Gastroesophageal sphincter (tissue), 4 donors: ENCODE measurements at regions not wholly inside any gene's neighbourhood (a gene's known extent, or its start where the extent isn't known, plus 50 kb on each side); places are given as distances from the start of the nearest gene placed in this dataset.

Experiments
- ATAC-seq: fragments of 150-250 bp; one replicate; pipeline ENCODE4 v1.9.1; 2016; ENCODE audit warnings: mild to moderate bottlenecking, moderate library complexity
- H3K27ac ChIP-seq, 4 donors: fragments of 200-600 bp; sonication (generic) in 3 of 4; 1 replicate in 3 of 4; 2 replicates in 1 of 4; pipeline ENCODE4 v1.5.1; 2016 to 2019
- H3K27me3 ChIP-seq: fragments of 200-600 bp; sonication (generic); one replicate; pipeline ENCODE4 v1.5.1; 2019
- H3K36me3 ChIP-seq, 2 donors: fragments of 200-600 bp; sonication (generic); one replicate each; pipeline ENCODE4 v1.5.1; 2019; ENCODE audit warnings: control low read depth in 1 of 2
- H3K4me1 ChIP-seq, 3 donors: fragments of 200-600 bp; sonication (generic); 1 replicate in 2 of 3; 2 replicates in 1 of 3; pipeline ENCODE4 v1.5.1; 2016 to 2019; ENCODE audit warnings: control low read depth in 2 of 3
- H3K4me3 ChIP-seq, 2 donors: fragments of 200-600 bp; sonication (generic); one replicate each; pipeline ENCODE4 v1.5.1; 2019; ENCODE audit warnings: mild to moderate bottlenecking in 1 of 2, moderate library complexity in 1 of 2
- H3K9me3 ChIP-seq, 3 donors: fragments of 200-600 bp; sonication (generic); one replicate each; pipeline ENCODE4 v1.5.1; 2017 to 2019; ENCODE audit warnings: control low read depth in 2 of 3
- EP300 ChIP-seq: sonication (generic); formaldehyde crosslinking; IDR thresholded peaks from one replicate; pipeline ENCODE4 v1.6.1; 2017; ENCODE audit warnings: antibody characterized with exemption, mild to moderate bottlenecking
- POLR2A ChIP-seq, 2 donors: fragments of 450-650 bp; IDR thresholded peaks; one replicate each; pipeline ENCODE4 v1.6.1; 2017; ENCODE audit warnings: antibody characterized with exemption in 2 of 2, mild to moderate bottlenecking in 2 of 2, moderate library complexity in 1 of 2
- POLR2AphosphoS5 ChIP-seq: sonication (generic); formaldehyde crosslinking; IDR thresholded peaks from one replicate; pipeline ENCODE4 v1.6.1; 2017; ENCODE audit warnings: antibody characterized with exemption
- WGBS, 2 donors: methylation state at CpG; one replicate each; pipeline ENCODE4 v1.1.5; 2018; ENCODE audit warnings: low coverage in 1 of 2; 5-methylcytosine and 5-hydroxymethylcytosine counted together
- TF ChIP-seq, protein P1 (sequence below), 4 experiments: fragments of 200-600 bp in 2 of 4; fragments of 450-650 bp in 2 of 4; sonication (generic) in 1 of 4; IDR thresholded peaks; one replicate each; pipeline ENCODE4 v1.5.1; 2017 to 2019; ENCODE audit warnings: antibody characterized with exemption in 4 of 4, mild to moderate bottlenecking in 2 of 4, moderate library complexity in 2 of 4

DNA sequence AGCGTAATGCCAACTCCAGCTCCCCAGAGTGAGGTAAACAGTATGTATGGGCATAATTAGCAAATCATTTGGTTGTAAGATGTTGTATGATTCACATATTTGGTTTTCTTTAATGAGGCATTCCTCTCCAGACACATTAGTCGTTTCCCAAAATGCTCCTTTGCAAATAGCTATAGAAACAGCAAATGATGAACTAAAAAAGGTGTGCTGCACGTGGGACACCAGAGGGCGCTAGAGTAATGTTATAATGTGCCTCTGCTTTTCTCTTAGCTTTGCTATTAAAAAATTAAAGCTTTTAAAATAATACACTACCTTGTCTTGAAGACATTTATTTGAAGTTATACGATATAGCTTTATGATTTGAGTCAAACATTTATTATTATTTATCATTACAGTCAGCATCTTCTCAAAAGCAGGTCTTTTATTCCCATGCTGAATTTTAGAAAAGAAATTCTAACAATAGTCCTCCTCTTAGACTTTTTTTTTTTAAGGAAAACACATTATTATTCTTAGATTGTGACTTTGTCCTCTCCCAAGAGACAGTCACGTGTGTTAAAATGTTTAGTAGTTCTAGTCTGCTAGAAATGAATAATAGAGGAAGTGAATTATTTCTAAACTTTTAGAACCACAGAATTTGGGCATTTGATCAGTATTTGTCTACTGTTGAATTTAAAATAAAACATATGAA is 121.6 kb upstream of the FRY start:
- Histone ChIP-seq H3K4me1 (peaks cover 0 to 23% (median 3%) of the 10 kb centered on the region in 3 donors), H3K4me3 (no peak overlapping the region), H3K27ac (no peak overlapping the region), H3K9me3 (no peaks in the 10 kb centered on the region), H3K27me3 (no peaks in the 10 kb centered on the region), H3K36me3 (no peaks in the 10 kb centered on the region)
- no peak for ATAC-seq
- 17% methylated on average over 6 of the region's 6 CpGs for WGBS, 2 donors
- TF ChIP-seq, protein P1, sequence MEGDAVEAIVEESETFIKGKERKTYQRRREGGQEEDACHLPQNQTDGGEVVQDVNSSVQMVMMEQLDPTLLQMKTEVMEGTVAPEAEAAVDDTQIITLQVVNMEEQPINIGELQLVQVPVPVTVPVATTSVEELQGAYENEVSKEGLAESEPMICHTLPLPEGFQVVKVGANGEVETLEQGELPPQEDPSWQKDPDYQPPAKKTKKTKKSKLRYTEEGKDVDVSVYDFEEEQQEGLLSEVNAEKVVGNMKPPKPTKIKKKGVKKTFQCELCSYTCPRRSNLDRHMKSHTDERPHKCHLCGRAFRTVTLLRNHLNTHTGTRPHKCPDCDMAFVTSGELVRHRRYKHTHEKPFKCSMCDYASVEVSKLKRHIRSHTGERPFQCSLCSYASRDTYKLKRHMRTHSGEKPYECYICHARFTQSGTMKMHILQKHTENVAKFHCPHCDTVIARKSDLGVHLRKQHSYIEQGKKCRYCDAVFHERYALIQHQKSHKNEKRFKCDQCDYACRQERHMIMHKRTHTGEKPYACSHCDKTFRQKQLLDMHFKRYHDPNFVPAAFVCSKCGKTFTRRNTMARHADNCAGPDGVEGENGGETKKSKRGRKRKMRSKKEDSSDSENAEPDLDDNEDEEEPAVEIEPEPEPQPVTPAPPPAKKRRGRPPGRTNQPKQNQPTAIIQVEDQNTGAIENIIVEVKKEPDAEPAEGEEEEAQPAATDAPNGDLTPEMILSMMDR (IDR thresholded peaks at IDR 0.05) = peak; percentile 77 to 85 (median 84)
- TF ChIP-seq POLR2AphosphoS5 = no peak

DNA sequence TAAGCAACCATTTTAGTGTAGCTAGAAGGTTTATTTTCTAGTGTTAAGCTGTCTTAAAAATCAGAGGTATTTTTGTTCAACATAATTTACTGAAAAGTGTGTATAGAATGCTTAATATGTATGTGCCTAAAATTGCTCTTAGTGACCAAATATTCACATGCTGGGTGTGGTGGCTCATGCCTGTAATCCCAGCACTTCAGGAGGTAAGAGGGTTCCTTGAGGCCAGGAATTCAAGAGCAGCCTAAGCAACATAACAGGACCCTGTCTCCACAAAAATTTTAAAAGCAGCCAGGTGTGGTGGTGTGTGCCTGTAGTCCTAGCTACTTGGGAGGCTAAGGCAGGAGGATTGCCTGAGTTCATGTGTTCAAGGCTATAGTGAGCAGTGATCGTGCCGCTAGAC is 120.9 kb upstream of the FRY start:
- ATAC-seq = no peak
- peaks cover 0 to 23% (median 3%) of the 10 kb centered on the region in 3 donors for H3K4me1 ChIP-seq
- no peaks in the 10 kb centered on the region for H3K36me3 ChIP-seq
- H3K4me3 ChIP-seq = no peak overlapping the region
- no peaks in the 10 kb centered on the region for H3K9me3 ChIP-seq
- WGBS, 2 donors = 100% methylated on average over 2 of the region's 2 CpGs; no CpG with 5 or more reads in 1 of the 2 donors
- no peaks in the 10 kb centered on the region for H3K27me3 ChIP-seq
- no peak for TF ChIP-seq POLR2AphosphoS5
- TF ChIP-seq, protein P1 (IDR thresholded peaks at IDR 0.05) = no peak
- no peak for TF ChIP-seq POLR2A (IDR thresholded peaks at IDR 0.05)
- H3K27ac ChIP-seq = no peak overlapping the region

DNA sequence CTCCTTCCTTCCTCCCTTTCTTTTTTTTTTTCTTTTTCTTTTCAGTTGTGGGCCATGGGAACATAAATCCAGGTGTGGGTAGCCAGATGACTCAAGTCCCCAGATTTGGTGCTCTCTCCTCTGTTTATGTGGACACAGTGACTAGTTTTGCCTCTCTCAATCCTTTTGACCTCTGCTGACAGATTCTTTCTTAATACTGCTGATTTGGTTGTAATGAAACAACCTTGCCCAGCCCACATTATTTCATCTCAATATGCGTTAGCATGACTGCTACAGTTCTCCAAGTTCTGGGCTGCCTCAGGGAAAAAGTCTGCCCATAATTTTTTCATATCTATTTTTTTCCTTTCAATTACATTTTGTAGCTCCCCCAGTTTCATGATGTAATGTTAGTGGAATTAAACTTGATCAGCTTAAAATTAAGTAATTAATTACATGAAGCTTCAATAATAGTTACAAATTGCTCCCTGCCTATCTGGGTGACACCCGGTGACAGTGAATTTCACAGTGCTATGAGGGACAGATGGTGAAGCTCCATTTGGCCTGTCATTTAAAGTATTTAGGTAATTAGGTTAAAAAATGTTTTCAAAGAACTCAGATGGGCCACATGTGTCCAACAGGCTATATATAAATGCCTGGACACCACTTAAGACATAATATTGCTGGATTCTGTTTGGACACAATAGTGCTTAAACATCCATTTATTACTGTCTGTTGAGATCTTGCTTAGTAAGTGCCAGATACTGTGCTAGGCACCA is 118.8 kb upstream of the FRY start:
- WGBS, 2 donors = 75 to 96% methylated on average over 2 of the region's 2 CpGs
- Histone ChIP-seq H3K9me3 (no peaks in the 10 kb centered on the region), H3K27ac (no peak overlapping the region), H3K4me1 (peaks cover 0 to 23% (median 3%) of the 10 kb centered on the region in 3 donors), H3K4me3 (no peak overlapping the region), H3K27me3 (no peaks in the 10 kb centered on the region), H3K36me3 (no peaks in the 10 kb centered on the region)
- no peak for TF ChIP-seq EP300
- TF ChIP-seq POLR2AphosphoS5 = no peak
- TF ChIP-seq, protein P1 (IDR thresholded peaks at IDR 0.05) = no peak
- TF ChIP-seq POLR2A (IDR thresholded peaks at IDR 0.05) = no peak
- no peak for ATAC-seq

DNA sequence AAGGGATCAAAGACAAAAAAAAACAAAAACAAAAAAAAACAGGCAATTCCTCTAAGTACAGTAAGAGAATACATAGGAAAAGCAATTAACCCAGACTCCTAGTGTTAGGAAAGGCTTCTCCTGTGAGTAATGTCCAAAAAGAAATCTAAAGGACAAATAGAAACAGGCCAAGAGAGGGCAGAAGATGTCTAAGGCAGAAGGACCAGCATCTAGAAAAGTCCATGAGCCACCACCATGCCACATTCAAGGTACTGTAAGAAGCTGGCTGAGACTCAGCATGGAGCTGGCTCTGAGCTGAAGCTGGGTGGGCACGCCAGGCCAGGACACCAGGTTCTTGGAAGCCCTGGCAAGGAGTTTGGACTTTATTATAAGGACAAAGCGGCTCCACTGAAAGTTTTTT is 118.1 kb upstream of the FRY start:
- no peaks in the 10 kb centered on the region for H3K36me3 ChIP-seq
- 100% methylated on average over 2 of the region's 2 CpGs for WGBS, 2 donors
- H3K27me3 ChIP-seq = no peaks in the 10 kb centered on the region
- H3K9me3 ChIP-seq = no peaks in the 10 kb centered on the region
- peaks cover 0 to 22% (median 3%) of the 10 kb centered on the region in 3 donors for H3K4me1 ChIP-seq
- no peak for ATAC-seq
- no peak overlapping the region for H3K27ac ChIP-seq
- H3K4me3 ChIP-seq = no peak overlapping the region
- TF ChIP-seq, protein P1 (IDR thresholded peaks at IDR 0.05) = no peak
- TF ChIP-seq POLR2AphosphoS5 = no peak
- no peak for TF ChIP-seq EP300
- TF ChIP-seq POLR2A (IDR thresholded peaks at IDR 0.05) = no peak

DNA sequence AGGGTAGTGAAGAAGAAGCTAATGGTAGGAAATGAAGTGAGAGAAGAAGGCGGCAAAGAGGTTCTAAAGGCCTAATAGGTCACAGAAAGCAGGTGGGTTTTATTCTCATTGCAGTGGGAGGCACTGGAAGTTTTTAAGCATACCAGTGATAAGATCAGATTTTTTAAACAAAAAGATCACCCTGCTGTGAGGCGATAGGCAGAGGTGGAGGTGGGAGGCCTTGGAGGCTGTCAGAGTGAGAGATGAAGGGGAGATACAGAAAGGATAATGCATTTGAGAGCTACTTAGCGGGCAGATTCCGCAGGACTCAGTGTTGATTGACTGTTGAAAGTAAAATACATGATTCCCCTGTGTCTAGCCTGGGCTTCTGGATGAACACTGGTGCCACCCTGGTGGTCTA is 116.7 kb upstream of the FRY start:
- Histone ChIP-seq H3K9me3 (no peaks in the 10 kb centered on the region), H3K27ac (no peak overlapping the region), H3K27me3 (no peaks in the 10 kb centered on the region), H3K4me1 (peaks cover 0 to 9% (median 0%) of the 10 kb centered on the region in 3 donors), H3K4me3 (no peak overlapping the region), H3K36me3 (no peaks in the 10 kb centered on the region)
- TF ChIP-seq, protein P1 (IDR thresholded peaks at IDR 0.05) = no peak
- no peak for TF ChIP-seq POLR2A (IDR thresholded peaks at IDR 0.05)
- TF ChIP-seq EP300 = no peak
- no peak for TF ChIP-seq POLR2AphosphoS5
- no peak for ATAC-seq
- WGBS, 2 donors = 100% methylated on average over 2 of the region's 4 CpGs
